ENCODE measurements at regions not wholly inside any gene's neighbourhood (a gene's known extent, or its start where the extent isn't known, plus 50 kb on each side); places are given as distances from the start of the nearest gene placed in this dataset.

DNA sequence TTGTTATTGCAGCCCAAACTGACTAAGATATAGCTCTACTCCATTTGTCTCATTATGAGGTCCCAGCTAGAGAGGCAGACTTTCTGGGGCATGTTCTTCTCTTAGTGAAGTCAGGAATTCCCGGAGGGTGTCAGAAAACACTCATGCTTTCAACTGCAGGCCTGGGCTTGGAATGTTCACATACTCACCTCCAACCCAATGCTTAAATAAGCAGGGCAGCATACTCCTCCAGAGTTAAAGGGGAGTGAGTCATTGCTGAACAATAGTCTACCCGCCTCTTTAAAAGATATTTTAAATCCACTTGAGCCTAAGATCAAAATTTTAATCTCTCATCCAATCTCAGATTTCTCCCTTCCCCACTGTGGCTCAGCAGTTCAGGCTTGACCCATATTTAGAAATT is 167.8 kb upstream of the DPH6 start:
- TF ChIP-seq POLR2A (IDR thresholded peaks at IDR 0.05; ENCODE audit: low read depth, low read length) (no peak), TAF1 (IDR thresholded peaks at IDR 0.05; ENCODE audit: borderline replicate concordance, low read depth, low read length) (no peak), POLR2AphosphoS5 (IDR thresholded peaks at IDR 0.05; ENCODE audit: low read depth, low read length) (no peak)
